PC-9 (cell line): ENCODE measurements at regions not wholly inside any gene's neighbourhood (a gene's known extent, or its start where the extent isn't known, plus 50 kb on each side); places are given as distances from the start of the nearest gene placed in this dataset.

Source experiments
- CTCF ChIP-seq: fragments of 200-600 bp; sonication (generic); conservative IDR thresholded peaks from 2 replicates; pipeline ENCODE4 v1.6.1; 2017; ENCODE audit warnings: mixed run types, antibody characterized with exemption, mild to moderate bottlenecking, moderate library complexity
- EZH2 ChIP-seq: fragments of 200-600 bp; sonication (generic); IDR thresholded peaks from 2 replicates; pipeline ENCODE4 v1.8.0; 2017; ENCODE audit warnings: antibody characterized with exemption, low read depth

- TF ChIP-seq CTCF, result no peak
- TF ChIP-seq EZH2, result no peak
Measured at GRCh38 chrX:106467422-106467821, 144.4 kb upstream of the RADX start.
